K562 (cell line): ENCODE measurements at regions not wholly inside any gene's neighbourhood (a gene's known extent, or its start where the extent isn't known, plus 50 kb on each side); places are given as distances from the start of the nearest gene placed in this dataset.

Experiments
- ATAC-seq: fragments of 200-7000 bp; cut with Tn5 transposase; 3 replicates; pipeline ENCODE4 v1.9.1; 2020; ENCODE audit warnings: moderate library complexity
- BruUV-seq: library from RNA; stranded (reverse); fragments of 400-500 nt; replicated peaks from 2 replicates; lab custom pipeline; 2021; lab: Mats Ljungman, UMichigan
- CTCF ChIA-PET: fragments of 300-600 bp; formaldehyde crosslinking; extraction: SDS; loops from one replicate; lab custom pipeline; 2021; ENCODE audit warnings: low intra/inter-chr PET ratio; lab: Yijun Ruan, JAX
- POLR2A ChIA-PET: fragments of 300-600, 350-650 bp; sonication (Branson Sonifier 250); formaldehyde crosslinking; extraction: SDS; loops from one replicate; lab custom pipeline; 2021; ENCODE audit warnings: antibody characterized with exemption, inconsistent platforms; lab: Yijun Ruan, JAX
- DNase-seq, 4 experiments: peaks; one replicate each; pipeline versions ENCODE4 v3.0.0 to v3.0.0-alpha.2; 2011 to 2018; ENCODE audit warnings: low spot score in 3 of 4, mixed read lengths in 3 of 4; ENCODE audit errors: extremely low read depth in 1 of 4
- FAIRE-seq: peaks from 2 replicates; lab custom pipeline; 2011; peaks lifted over from hg19 to GRCh38; lab: Jason Lieb, UNC
- H2AFZ ChIP-seq: 2 replicates; pipeline ENCODE4 v1.6.0; 2011; ENCODE audit warnings: low read depth, low read length, control low read depth, inconsistent platforms
- H3K27ac ChIP-seq: fragments of 200-600 bp; 3 replicates; pipeline ENCODE4 v1.8.0; 2011; ENCODE audit warnings: low read depth, mild to moderate bottlenecking, control low read depth, inconsistent platforms, low read length, moderate library complexity, mixed read lengths; ENCODE audit errors: extremely low read depth
- H3K27me3 ChIP-seq, 2 experiments: fragments of 300-600 bp in 1 of 2; 2 replicates in 1 of 2; 3 replicates in 1 of 2; pipeline versions ENCODE4 v1.6.0 to v1.8.0; 2011; ENCODE audit warnings: inconsistent platforms in 2 of 2, low read length in 2 of 2, mild to moderate bottlenecking in 1 of 2, mixed read lengths in 1 of 2, moderate library complexity in 1 of 2; ENCODE audit not compliant: control insufficient read depth in 2 of 2, insufficient read depth in 2 of 2
- H3K36me3 ChIP-seq: fragments of 300-600 bp; 3 replicates; pipeline ENCODE4 v1.8.0; 2011; ENCODE audit warnings: mild to moderate bottlenecking, low read length, inconsistent platforms; ENCODE audit not compliant: control insufficient read depth, insufficient read depth
- H3K4me1 ChIP-seq, 2 experiments: fragments of 200-600 bp in 1 of 2; replicated peaks in 1 of 2; 2 replicates in 1 of 2; 3 replicates in 1 of 2; pipeline versions ENCODE4 v1.5.1 to v1.8.0; 2011; ENCODE audit warnings: inconsistent platforms in 2 of 2, low read length in 2 of 2, mild to moderate bottlenecking in 1 of 2, mixed read lengths in 1 of 2, moderate library complexity in 1 of 2; ENCODE audit not compliant: control insufficient read depth in 2 of 2, insufficient read depth in 2 of 2
- H3K4me2 ChIP-seq: 2 replicates; pipeline ENCODE4 v1.6.1; 2011; ENCODE audit warnings: low read length, control low read depth, inconsistent platforms, mixed read lengths; ENCODE audit not compliant: insufficient read depth
- H3K4me3 ChIP-seq: fragments of 200-600 bp; sonication (generic), shearing (Covaris generic); 2 replicates; pipeline ENCODE4 v1.5.1; 2016; ENCODE audit warnings: control low read depth, inconsistent platforms
- H3K79me2 ChIP-seq: fragments of 200-600 bp; 3 replicates; pipeline ENCODE4 v1.8.0; 2011; ENCODE audit warnings: low read length, inconsistent platforms; ENCODE audit not compliant: control insufficient read depth, insufficient read depth
- H3K9ac ChIP-seq, 2 experiments: 2 replicates each; pipeline versions ENCODE4 v1.6.0 to v1.6.1; 2011; ENCODE audit warnings: low read depth in 2 of 2, low read length in 2 of 2, control low read depth in 1 of 2, inconsistent platforms in 1 of 2, mild to moderate bottlenecking in 1 of 2, mixed read lengths in 1 of 2; ENCODE audit not compliant: insufficient read depth in 1 of 2
- H3K9me1 ChIP-seq: one replicate; pipeline ENCODE4 v1.6.0; 2011; ENCODE audit warnings: inconsistent platforms, mild to moderate bottlenecking, low read length, moderate library complexity; ENCODE audit not compliant: control insufficient read depth, insufficient read depth
- H3K9me3 ChIP-seq: replicated peaks from 2 replicates; pipeline ENCODE4 v1.5.1; 2011; ENCODE audit warnings: low read depth, low read length, inconsistent platforms; ENCODE audit not compliant: control insufficient read depth, insufficient read depth
- H4K20me1 ChIP-seq: replicated peaks from 2 replicates; pipeline ENCODE4 v1.6.1; 2011; ENCODE audit warnings: low read length, inconsistent platforms, mixed read lengths; ENCODE audit not compliant: control insufficient read depth, insufficient read depth
- BCOR ChIP-seq: fragments of 450-650 bp; IDR thresholded peaks from 2 replicates; pipeline ENCODE4 v1.6.1; 2016
- ELK1 ChIP-seq: sonication (generic); formaldehyde crosslinking; IDR thresholded peaks from 2 replicates; pipeline ENCODE4 v1.8.1; 2022; ENCODE audit warnings: missing genetic modification reagents
- NR2F6 ChIP-seq: fragments of 450-650 bp; formaldehyde crosslinking; IDR thresholded peaks from 2 replicates; pipeline ENCODE4 v1.4.0; 2020; ENCODE audit warnings: mild to moderate bottlenecking
- PHB ChIP-seq: fragments of 250-450 bp; sonication (Bioruptor Pico); IDR thresholded peaks from 2 replicates; pipeline ENCODE4 v1.5.0; 2021
- ZFP1 ChIP-seq: fragments of 450-650 bp; formaldehyde crosslinking; IDR thresholded peaks from 2 replicates; pipeline ENCODE4 v1.4.0; 2020; ENCODE audit warnings: mild to moderate bottlenecking, mixed read lengths
- ZNF444 ChIP-seq: fragments of 250-450 bp; sonication (Bioruptor Pico); IDR thresholded peaks from 2 replicates; pipeline ENCODE4 v1.4.0; 2020; ENCODE audit warnings: mild to moderate bottlenecking, moderate library complexity
- ZNF449 ChIP-seq: fragments of 250-450 bp; sonication (Bioruptor Pico); IDR thresholded peaks from 2 replicates; pipeline ENCODE4 v1.8.0; 2022; ENCODE audit warnings: moderate library complexity, mild to moderate bottlenecking, inconsistent platforms
- WGBS: fragments of 100-300 bp; shearing (Covaris generic); methylation state at CpG from one replicate; pipeline ENCODE4 v1.1.6; 2016; ENCODE audit warnings: low coverage, mixed read lengths; ENCODE audit not compliant: insufficient coverage; ENCODE audit errors: missing lambda C conversion rate; 5-methylcytosine and 5-hydroxymethylcytosine counted together
- in situ Hi-C: fragments of 300-500 bp; cut with MboI; formaldehyde crosslinking; loops from 4 replicates; pipeline ENCODE4 v1.15.0; 2018; ENCODE audit warnings: inconsistent platforms, mixed read lengths
- intact Hi-C: fragments of 100-400 bp; cut with micrococcal nuclease; formaldehyde crosslinking; loops from 2 replicates; pipeline ENCODE4 v1.14.2; 2022
- TF ChIP-seq, protein P1 (sequence below): fragments of 250-450 bp; sonication (Bioruptor Pico); IDR thresholded peaks from 2 replicates; pipeline ENCODE4 v1.4.0; 2020; ENCODE audit warnings: mild to moderate bottlenecking, moderate library complexity
- TF ChIP-seq, protein P2 (sequence below): IDR thresholded peaks from 3 replicates; pipeline ENCODE4 v1.6.1; 2011; ENCODE audit warnings: borderline replicate concordance, mild to moderate bottlenecking, moderate library complexity; ENCODE audit not compliant: insufficient read length; ENCODE audit errors: extremely low read depth
- TF ChIP-seq, protein P3 (sequence below): fragments of 450-650 bp; IDR thresholded peaks from 2 replicates; pipeline ENCODE4 v1.6.1; 2018; ENCODE audit warnings: mild to moderate bottlenecking, low read depth; ENCODE audit not compliant: partially characterized antibody
- TF ChIP-seq, protein P4 (sequence below): fragments of 450-650 bp; formaldehyde crosslinking; IDR thresholded peaks from 2 replicates; pipeline ENCODE4 v1.4.0; 2022; ENCODE audit warnings: missing genetic modification characterization

GRCh38 chr13:32938314-32938713 is 77.9 kb upstream of the KL start (continued):
- TF ChIP-seq, protein P1, sequence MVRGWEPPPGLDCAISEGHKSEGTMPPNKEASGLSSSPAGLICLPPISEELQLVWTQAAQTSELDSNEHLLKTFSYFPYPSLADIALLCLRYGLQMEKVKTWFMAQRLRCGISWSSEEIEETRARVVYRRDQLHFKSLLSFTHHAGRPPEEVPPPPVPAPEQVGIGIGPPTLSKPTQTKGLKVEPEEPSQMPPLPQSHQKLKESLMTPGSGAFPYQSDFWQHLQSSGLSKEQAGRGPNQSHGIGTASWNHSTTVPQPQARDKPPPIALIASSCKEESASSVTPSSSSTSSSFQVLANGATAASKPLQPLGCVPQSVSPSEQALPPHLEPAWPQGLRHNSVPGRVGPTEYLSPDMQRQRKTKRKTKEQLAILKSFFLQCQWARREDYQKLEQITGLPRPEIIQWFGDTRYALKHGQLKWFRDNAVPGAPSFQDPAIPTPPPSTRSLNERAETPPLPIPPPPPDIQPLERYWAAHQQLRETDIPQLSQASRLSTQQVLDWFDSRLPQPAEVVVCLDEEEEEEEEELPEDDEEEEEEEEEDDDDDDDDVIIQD = no peak
- no peak for TF ChIP-seq ZNF449 (CRISPR knock-in tag)
- TF ChIP-seq ZFP1 = no peak
- no peak for TF ChIP-seq BCOR
- no peak for TF ChIP-seq ZNF444 (CRISPR knock-in tag)
- no peak for TF ChIP-seq NR2F6 (CRISPR knock-in tag)

GRCh38 chr13:32938907-32939306 is 77.3 kb upstream of the KL start:
- no peak for DNase-seq

More at GRCh38 chr13:32938907-32939306, 77.3 kb upstream of the KL start:
- Histone ChIP-seq H3K4me1 (no peaks in the 10 kb centered on the region), H3K79me2 (no peaks in the 10 kb centered on the region), H3K4me2 (no peak overlapping the region), H3K9me1 (no peaks in the 10 kb centered on the region), H3K4me3 (no peak overlapping the region), H3K36me3 (no peaks in the 10 kb centered on the region), H3K9ac (no peak overlapping the region), H3K27me3 (no peaks in the 10 kb centered on the region), H3K27ac (no peak overlapping the region), H4K20me1 (no peaks in the 10 kb centered on the region), H2AFZ (no peak overlapping the region), H3K9me3 (no peaks in the 10 kb centered on the region)
- intact Hi-C loops (no loop called here), in situ Hi-C loops (no loop called here)
- BruUV-seq = no TSS peak
- ATAC-seq (no peak), FAIRE-seq (no peak)
- ChIA-PET POLR2A (interaction anchor here (0.6 kb wide), 1 partner anchor 17 kb away, joined by 3 read pairs; no protein-coding TSS in a partner anchor), CTCF (no interaction called here)
- TF ChIP-seq, protein P2, sequence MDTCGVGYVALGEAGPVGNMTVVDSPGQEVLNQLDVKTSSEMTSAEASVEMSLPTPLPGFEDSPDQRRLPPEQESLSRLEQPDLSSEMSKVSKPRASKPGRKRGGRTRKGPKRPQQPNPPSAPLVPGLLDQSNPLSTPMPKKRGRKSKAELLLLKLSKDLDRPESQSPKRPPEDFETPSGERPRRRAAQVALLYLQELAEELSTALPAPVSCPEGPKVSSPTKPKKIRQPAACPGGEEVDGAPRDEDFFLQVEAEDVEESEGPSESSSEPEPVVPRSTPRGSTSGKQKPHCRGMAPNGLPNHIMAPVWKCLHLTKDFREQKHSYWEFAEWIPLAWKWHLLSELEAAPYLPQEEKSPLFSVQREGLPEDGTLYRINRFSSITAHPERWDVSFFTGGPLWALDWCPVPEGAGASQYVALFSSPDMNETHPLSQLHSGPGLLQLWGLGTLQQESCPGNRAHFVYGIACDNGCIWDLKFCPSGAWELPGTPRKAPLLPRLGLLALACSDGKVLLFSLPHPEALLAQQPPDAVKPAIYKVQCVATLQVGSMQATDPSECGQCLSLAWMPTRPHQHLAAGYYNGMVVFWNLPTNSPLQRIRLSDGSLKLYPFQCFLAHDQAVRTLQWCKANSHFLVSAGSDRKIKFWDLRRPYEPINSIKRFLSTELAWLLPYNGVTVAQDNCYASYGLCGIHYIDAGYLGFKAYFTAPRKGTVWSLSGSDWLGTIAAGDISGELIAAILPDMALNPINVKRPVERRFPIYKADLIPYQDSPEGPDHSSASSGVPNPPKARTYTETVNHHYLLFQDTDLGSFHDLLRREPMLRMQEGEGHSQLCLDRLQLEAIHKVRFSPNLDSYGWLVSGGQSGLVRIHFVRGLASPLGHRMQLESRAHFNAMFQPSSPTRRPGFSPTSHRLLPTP = no peak
- TF ChIP-seq PHB (CRISPR knock-in tag) (no peak), ELK1 (CRISPR knock-in tag) (no peak)
- TF ChIP-seq, protein P3, sequence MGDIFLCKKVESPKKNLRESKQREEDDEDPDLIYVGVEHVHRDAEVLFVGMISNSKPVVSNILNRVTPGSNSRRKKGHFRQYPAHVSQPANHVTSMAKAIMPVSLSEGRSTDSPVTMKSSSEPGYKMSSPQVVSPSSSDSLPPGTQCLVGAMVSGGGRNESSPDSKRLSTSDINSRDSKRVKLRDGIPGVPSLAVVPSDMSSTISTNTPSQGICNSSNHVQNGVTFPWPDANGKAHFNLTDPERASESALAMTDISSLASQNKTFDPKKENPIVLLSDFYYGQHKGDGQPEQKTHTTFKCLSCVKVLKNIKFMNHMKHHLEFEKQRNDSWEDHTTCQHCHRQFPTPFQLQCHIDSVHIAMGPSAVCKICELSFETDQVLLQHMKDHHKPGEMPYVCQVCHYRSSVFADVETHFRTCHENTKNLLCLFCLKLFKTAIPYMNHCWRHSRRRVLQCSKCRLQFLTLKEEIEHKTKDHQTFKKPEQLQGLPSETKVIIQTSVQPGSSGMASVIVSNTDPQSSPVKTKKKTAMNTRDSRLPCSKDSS = no peak
- TF ChIP-seq, protein P4, sequence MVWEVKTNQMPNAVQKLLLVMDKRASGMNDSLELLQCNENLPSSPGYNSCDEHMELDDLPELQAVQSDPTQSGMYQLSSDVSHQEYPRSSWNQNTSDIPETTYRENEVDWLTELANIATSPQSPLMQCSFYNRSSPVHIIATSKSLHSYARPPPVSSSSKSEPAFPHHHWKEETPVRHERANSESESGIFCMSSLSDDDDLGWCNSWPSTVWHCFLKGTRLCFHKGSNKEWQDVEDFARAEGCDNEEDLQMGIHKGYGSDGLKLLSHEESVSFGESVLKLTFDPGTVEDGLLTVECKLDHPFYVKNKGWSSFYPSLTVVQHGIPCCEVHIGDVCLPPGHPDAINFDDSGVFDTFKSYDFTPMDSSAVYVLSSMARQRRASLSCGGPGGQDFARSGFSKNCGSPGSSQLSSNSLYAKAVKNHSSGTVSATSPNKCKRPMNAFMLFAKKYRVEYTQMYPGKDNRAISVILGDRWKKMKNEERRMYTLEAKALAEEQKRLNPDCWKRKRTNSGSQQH (CRISPR knock-in tag) = no peak
- 0% methylated on average over 2 of the region's 2 CpGs for WGBS
